RWPE2 (cell line): ENCODE measurements at regions not wholly inside any gene's neighbourhood (a gene's known extent, or its start where the extent isn't known, plus 50 kb on each side); places are given as distances from the start of the nearest gene placed in this dataset.

ENCODE experiments used
- ATAC-seq: fragments of 200-7000 bp; cut with Tn5 transposase; 3 replicates; pipeline ENCODE4 v1.9.1; 2021; ENCODE audit warnings: low read depth
- DNase-seq: peaks from one replicate; pipeline ENCODE4 v3.0.0-alpha.2; 2020; ENCODE audit warnings: low spot score
- H3K27ac ChIP-seq: fragments of 450-650 bp; 2 replicates; pipeline ENCODE4 v1.5.1; 2017; ENCODE audit warnings: mild to moderate bottlenecking; ENCODE audit not compliant: poor library complexity, severe bottlenecking
- H3K27me3 ChIP-seq: fragments of 250-450 bp; sonication (Bioruptor Pico); 2 replicates; pipeline ENCODE4 v1.5.1; 2021; ENCODE audit warnings: mild to moderate bottlenecking, moderate library complexity; ENCODE audit not compliant: insufficient read depth, poor library complexity, severe bottlenecking
- H3K36me3 ChIP-seq: fragments of 250-450 bp; sonication (Bioruptor Pico); 2 replicates; pipeline ENCODE4 v1.5.1; 2020; ENCODE audit warnings: low read depth, mild to moderate bottlenecking, moderate library complexity
- H3K4me1 ChIP-seq: fragments of 250-450 bp; sonication (Bioruptor Pico); 2 replicates; pipeline ENCODE4 v1.5.1; 2021; ENCODE audit warnings: mild to moderate bottlenecking, moderate library complexity; ENCODE audit not compliant: insufficient read depth, poor library complexity, severe bottlenecking
- H3K4me3 ChIP-seq: fragments of 250-450 bp; sonication (Bioruptor Pico); 2 replicates; pipeline ENCODE4 v1.5.1; 2021; ENCODE audit warnings: mild to moderate bottlenecking, moderate library complexity; ENCODE audit not compliant: severe bottlenecking
- H3K9me3 ChIP-seq: fragments of 250-450 bp; sonication (Bioruptor Pico); 2 replicates; pipeline ENCODE4 v1.5.1; 2021; ENCODE audit warnings: mild to moderate bottlenecking, moderate library complexity; ENCODE audit not compliant: severe bottlenecking
- CTCF ChIP-seq: fragments of 450-650 bp; IDR thresholded peaks from one replicate; pipeline ENCODE4 v1.5.1; 2017; ENCODE audit warnings: mild to moderate bottlenecking, moderate library complexity; ENCODE audit not compliant: poor library complexity, severe bottlenecking

- no peak for DNase-seq
- Histone ChIP-seq H3K4me3 (no peak overlapping the region), H3K36me3 (no peaks in the 10 kb centered on the region), H3K4me1 (no peaks in the 10 kb centered on the region), H3K27me3 (peaks cover 17% of the 10 kb centered on the region), H3K27ac (no peak overlapping the region), H3K9me3 (no peaks in the 10 kb centered on the region)
- no peak for TF ChIP-seq CTCF
- no peak for ATAC-seq
Observed at GRCh38 chr13:111657013-111657412, 336.6 kb downstream of the TEX29 start.

DNA sequence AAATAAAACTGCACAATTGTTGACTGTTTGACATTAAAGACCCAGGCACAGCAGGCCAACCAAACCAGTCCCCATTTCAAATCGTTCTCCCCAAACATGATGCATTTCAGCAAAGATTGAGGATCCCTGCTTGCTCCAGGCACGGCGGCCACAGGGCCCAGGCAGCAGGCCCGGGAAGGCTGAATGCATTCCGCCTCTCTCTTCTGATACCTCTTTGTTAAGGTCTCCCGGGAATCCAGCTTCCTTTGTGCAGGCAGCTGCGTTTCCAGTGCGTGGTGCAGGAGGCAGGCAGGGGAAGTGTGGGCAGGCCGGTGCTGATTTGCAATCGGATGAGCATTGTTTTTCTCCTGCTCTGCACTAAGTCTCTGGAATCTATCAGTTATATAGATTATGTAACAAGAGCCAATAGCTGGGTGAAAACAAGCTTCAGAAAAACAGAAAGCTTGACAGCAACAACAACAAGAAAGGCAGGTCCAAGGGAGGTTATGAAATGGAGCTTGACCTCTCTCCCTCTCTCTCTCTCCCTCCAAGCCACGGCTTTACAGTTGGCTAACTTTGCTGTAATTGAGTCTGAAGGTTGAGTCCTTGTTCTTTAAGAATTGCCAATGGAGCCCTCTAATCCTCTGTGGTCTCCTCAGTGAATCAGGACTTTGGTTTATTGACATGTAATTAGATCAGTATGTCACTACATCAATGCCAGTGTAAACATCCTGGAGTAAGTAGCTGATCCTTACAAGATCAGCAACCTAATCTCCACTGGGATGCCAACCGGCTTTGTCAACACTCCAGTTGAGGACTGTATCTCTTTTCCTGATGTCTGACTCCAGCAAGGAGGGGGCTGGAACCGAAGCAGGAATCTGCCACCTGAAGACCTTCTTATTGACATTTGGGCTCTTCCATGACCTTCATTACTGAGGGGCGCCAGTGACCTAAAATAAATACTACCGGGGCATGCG is 338.0 kb downstream of the TEX29 start:
- ATAC-seq: no peak
- Histone ChIP-seq H3K36me3 (no peaks in the 10 kb centered on the region), H3K27me3 (peaks cover 6% of the 10 kb centered on the region), H3K27ac (no peak overlapping the region), H3K9me3 (no peaks in the 10 kb centered on the region), H3K4me1 (no peaks in the 10 kb centered on the region), H3K4me3 (no peak overlapping the region)
- TF ChIP-seq CTCF: no peak
- DNase-seq: no peak

GRCh38 chr13:111659219-111659775 is 338.9 kb downstream of the TEX29 start:
- Histone ChIP-seq H3K9me3 (no peaks in the 10 kb centered on the region), H3K27me3 (no peaks in the 10 kb centered on the region), H3K36me3 (no peaks in the 10 kb centered on the region), H3K27ac (no peak overlapping the region), H3K4me3 (no peak overlapping the region), H3K4me1 (no peaks in the 10 kb centered on the region)
- ATAC-seq (no peak), DNase-seq (no peak)
- TF ChIP-seq CTCF: no peak

DNA sequence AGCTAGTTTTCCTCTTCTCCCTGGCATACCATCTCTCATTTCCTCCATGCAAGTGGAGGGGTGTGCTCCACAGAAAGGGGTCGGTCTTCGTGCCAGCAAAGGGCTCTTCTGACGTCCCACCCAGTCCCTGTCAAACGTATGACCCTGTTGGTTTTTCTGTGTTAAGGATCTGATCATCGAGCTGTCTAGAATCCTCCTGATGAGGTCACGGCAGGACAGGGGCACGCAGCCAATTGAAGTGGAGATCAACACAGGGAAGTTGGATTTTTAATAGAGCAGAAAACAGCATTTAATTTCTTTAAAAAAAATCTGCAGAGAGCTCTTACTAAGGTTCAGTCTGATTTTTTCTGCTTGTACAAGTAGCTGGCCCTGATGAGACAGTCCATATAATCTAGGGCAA is 339.4 kb downstream of the TEX29 start:
- H3K27ac ChIP-seq: no peak overlapping the region
- no peaks in the 10 kb centered on the region for H3K27me3 ChIP-seq
- no peaks in the 10 kb centered on the region for H3K4me1 ChIP-seq
- DNase-seq (no peak), ATAC-seq (no peak)
- no peaks in the 10 kb centered on the region for H3K9me3 ChIP-seq
- H3K4me3 ChIP-seq: no peak overlapping the region
- TF ChIP-seq CTCF: no peak
- H3K36me3 ChIP-seq: no peaks in the 10 kb centered on the region

GRCh38 chr13:111661052-111661451 is 340.6 kb downstream of the TEX29 start:
- DNase-seq: no peak
- no peak overlapping the region for H3K27ac ChIP-seq
- TF ChIP-seq CTCF: no peak
- H3K9me3 ChIP-seq: no peaks in the 10 kb centered on the region
- no peaks in the 10 kb centered on the region for H3K4me1 ChIP-seq
- H3K4me3 ChIP-seq: no peak overlapping the region
- H3K36me3 ChIP-seq: no peaks in the 10 kb centered on the region
- H3K27me3 ChIP-seq: no peaks in the 10 kb centered on the region
- ATAC-seq: no peak
